C1 segment of cervical spinal cord (tissue), 14 donors: ENCODE measurements at regions not wholly inside any gene's neighbourhood (a gene's known extent, or its start where the extent isn't known, plus 50 kb on each side); places are given as distances from the start of the nearest gene placed in this dataset.

Experiments used
- DNase-seq, 14 donors: peaks; one replicate each; lab custom pipeline; 2025; lab: John Stamatoyannopoulos, UW

DNA sequence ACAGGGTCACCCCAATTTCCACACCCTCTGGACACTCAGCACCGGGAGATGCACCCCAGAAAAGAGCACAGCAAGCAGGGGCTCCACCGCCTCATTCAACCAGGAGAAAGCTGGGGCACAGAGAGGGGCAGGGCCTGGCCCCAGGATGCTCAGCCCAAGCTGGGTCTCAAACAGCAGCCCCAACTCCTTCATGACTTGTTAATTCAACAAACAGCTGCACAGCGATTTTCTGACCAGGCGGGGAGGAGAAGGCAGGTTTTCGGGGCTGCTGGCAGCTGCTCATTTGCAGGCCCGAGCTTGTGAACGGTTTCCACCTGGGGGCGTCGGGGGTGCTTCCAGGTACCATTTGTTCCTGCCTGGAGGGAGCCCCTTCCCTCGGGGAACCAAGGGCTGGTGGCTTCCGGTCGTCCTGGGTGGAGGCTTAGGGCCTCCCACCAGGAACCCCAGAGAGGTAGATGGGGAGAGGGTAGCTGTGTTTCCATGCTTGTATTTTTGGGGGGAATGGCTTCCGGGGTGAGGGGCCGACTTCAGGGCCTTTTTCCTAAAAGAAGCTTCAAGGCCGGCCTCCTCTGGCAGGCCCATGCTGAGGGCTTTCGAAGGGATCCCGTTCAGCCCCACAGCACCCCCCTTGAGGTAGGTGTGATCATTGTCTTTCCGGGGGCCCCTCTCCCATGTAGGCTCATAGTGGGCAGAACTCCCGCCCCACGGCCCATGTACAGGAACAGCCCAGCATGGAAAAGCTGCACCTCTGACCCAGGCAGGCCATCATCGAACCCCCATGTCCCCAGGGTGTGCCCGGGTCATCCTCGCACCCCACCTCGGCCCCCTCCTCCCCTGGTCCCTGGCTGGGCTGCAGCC, 191.6 kb upstream of the GSE1 start:
- DNase-seq: no peak

DNA sequence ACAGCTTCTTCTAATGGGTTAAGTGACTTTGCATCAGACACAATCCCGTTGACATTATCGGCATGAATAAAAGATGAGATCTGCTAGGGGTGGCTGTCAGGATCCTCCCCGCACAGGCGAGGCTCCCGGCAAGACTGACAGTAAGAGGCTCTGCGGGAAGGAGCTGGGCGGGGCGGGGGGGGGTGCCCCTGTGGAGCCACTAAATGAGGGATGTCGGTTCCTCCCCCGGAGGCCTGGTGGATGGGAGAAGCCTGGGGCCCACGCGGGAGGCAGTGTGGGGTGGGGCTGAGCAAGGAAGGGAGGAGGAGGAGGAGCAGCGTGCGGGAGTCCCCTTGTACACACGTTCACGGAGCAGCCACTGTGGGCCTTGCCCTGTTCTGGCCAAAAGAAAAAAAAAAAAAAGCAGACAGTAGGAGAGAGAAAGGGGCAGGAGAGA, 190.9 kb upstream of the GSE1 start:
- DNase-seq: no peak

DNA sequence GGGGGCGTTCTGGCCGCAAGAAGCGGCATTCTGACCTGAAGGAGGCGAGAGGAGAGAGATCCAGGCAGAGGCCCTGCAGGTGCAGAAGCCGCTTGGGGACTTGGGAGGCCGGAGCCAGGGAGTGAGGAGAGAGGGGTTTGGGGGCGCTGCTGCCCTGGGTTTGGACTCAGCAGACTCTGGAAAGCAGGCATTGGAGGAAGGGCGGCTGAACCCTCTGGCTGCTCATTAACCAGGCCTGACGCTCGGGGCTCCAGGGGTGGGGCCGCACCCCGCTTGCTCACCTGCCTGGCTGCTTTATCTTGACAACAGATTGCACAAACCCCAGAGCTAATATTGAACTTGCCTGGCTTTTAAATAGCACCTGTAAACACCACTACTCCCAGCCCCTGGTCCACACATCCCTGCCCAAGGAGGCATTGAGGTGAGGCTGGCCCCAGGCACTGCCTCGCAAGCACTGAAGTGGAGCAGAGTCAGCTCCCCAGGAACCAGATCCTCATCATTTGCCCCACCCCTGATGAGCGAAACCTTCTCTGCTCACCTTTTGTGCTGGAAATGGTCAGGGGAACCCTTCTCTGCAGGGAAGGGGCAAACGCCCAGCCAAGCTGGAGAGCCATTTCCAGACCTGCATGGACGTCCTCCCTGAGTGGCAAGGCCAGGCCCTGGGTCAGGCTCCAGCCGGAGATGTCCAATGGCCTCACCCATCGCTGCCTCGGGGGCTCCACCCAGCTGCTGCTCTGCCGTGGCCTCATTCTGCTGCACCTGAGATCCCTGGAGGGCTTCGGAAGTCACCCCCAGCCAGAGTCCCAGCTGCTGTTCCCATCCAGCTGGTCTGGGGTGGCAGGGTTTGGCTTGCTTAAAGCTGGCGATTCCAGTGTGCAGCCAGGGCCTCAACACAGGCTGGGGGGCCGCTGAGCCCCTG, 190.2 kb upstream of the GSE1 start:
- no peak for DNase-seq

DNA sequence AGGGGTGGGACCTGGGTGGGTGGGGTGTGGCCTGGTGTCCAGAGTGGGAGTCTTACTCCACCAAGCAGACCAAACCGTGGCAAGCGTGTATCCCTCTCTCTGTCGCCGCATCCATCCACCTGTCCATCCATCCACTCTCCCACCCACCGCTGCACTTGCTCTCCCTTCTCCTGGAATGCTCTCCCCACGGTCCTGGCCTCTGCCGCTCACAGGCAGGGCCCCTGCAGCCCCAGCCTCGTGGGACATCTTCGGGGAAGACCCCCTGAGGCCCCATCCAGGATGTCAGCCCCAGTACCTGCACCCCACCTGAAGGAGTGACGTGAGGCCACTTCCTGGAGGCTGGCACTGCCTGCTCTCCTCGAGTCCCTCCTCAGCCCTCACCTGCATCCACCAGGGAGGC, 189.5 kb upstream of the GSE1 start:
- no peak for DNase-seq

DNA sequence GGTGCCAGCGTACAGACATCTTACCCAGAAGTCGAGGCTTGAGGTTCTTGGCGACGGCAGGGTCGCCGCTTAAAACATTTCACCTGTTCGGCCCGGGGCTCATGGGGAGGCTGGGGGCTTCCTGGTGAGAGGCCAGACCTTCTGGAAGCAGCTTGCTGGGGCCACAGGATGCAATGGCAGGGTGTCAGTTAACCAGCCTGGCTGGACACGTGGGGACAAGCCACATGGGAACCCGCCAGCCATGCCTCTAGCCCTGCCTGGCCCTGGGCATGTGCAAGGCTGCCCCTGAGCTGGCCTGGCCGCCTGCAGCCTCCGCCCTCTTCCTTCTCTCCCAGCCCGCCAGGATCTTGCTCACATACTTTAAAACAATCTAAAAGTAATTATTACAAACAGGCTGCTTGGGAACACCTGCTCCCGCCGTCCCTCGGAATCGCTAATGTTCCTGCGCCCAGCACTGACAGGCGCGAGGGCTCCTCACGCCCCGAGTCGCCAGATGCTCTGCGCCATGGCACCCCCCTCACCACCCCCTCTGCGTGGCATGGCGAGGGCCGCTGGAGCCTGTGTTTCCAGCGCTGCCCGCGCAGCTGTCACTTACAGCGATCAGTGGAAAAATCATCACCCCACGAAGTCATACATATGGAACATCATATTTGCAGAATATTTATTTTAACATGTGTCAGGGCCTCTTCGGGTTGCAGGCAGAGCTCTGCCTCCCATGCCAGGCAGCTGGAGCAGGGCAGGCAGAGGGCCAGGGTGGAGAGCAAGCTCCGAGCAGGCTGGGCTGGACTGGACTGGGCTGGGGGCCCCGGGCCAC, 188.7 kb upstream of the GSE1 start:
- DNase-seq: peak in 2 of 14 donors; percentile 33 to 42

DNA sequence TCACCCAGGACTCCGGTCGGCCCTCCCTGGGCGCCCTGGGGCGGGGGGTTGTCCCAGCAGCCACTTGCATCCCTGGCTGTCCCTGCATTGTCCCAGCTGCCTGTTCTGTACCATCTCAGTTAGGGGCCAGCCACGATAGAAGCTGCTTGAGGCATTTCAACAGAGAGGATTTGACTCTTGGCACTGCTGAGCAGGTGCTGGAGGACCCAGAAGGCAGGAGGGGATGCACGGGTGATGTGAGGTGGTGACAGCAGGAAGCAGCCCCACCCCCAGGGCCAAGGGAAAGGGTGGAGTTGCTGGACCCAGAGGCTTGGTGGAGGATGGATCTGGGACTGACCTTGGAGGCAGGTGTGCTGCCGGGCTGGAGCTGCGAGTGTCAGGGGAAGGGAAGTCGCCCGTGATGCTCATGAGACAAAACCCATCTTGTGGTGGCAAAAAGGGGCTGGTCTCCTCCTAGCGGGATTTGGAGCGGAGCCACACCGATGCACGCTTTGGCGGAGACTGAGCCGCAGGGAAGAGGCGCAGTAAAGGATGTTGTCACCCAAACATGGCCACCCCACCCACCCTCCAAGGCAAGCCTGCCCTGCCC, 188.0 kb upstream of the GSE1 start:
- DNase-seq: peak in 1 of 14 donors; percentile 12

DNA sequence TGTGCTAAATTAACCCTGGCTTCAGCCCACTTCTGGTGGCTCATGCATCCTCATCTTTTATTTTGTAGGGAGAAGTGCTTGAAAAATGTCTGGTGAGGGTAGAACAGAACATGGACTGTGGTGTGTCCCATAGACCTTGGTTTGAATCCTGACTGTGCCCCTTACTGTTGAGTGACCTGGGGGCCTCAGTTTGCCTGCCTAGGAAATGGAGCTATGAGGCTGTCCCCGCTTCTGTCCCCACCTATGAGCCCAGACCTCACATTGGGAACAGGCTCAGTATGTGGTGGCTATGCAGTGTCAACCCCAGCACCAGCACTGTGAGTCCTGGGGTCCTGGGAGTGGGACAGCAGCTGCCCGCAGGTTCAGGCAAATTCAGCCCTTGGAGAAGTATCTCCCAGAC, 186.3 kb upstream of the GSE1 start:
- no peak for DNase-seq

DNA sequence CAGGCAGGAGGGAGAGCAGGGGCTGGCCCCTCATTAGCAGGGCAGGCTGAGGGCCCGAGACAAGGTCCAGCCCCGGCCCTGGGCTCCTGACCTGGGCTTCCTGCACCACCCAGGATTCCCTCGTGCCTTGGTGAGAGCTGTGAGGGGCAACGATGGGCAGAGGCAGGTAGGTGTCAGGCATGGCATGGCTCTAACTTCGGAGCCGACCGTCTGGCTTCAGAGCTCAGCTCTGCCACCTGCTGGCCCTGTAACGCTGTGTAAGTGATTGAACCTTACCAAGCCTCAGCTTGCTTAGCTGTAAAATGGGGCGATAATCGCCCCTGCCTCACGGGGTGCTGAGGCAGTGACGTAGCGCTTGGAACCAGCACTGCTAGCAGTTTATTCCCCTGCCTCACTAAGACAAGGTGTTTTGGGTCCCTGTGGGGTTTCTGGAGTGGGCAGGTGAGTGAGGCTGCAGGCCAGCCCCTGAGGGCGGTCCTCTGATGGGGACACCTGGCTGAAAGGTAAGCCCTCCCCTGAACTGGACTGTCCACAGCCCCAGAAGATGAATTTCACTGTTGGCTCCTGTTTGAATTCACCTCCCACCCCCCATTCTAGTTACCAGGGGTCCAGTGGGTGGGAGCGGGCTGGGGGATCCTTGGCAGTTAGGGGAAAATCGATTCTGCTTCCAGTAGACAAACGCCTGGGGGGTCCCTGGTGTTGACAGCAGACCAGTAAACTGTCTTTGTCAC, 184.8 kb upstream of the GSE1 start:
- no peak for DNase-seq

DNA sequence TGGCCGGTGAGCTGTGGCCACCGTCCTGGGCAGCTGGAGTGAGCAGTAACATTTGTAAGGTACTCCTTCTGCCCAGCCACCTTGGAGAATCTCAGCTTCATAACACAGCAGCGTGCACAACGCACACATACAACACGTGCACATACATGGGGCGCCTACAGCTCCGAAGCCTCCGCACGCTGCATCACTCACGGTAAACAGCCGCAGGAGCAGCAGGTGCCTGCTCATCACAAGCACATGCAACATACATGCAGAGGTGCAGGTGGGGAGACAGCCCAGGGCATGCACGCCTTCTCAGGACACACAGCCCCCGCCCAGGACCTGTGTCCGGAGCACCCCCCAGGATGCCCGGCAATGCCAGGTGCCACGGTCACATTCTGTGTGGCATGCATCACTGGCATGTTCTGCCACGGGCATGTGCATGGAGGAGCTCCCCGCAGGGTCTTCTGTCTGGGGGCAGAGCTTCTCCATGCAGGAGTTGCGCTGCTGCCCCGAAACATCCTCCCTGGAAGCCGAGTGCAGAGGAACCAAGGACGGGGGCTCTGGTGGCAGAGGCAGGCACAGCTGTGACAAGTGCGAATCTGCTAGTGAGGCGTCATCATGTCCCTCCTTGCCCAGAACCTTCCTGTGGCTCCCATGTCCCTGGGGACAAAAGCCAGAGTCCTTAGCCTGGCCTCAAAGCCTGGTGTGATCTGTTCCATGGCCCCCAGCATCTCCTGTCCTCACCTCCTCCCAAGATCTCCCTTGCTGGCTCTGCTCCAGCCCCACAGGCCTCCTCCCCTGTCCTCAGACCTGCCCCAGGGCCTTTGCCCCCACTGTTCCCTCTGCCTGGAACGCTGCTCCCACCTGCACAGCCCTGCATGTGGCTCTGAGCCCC, 184.0 kb upstream of the GSE1 start:
- no peak for DNase-seq

DNA sequence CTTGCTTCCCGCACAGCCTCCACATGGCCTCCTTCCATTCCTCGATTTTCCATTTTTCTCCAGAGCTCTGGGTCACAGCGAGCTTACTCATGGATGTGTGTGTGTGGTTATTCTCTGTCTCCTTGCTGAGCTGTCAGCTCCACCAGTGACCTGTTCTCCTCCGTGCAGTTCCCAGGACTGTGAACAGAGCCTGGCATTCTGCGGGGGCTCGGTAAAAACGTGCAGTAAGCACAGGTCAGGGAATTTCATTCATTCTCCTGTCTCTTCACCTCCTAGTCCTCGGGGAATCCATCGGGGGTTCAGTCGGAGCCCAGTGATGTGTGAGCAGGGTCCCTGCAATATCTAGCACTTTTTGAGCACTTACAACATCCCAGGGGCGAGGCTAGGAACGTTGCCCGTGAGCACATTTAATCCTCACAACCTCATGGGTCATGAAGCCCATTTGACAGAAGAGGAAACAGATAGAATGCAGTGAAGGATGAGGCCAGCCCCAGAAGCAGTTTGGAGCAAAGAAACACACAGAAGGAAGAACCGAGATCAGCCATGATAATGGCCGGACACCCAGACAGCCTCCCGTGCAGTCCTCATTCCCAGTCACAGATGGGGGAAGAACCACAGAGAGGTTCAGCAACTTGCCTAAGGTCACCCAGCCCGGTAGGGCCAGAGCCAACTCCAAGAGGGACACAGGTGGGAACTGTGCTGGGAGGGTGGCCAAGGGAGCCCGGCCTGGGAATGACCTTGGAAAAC, 183.2 kb upstream of the GSE1 start:
- DNase-seq: no peak

DNA sequence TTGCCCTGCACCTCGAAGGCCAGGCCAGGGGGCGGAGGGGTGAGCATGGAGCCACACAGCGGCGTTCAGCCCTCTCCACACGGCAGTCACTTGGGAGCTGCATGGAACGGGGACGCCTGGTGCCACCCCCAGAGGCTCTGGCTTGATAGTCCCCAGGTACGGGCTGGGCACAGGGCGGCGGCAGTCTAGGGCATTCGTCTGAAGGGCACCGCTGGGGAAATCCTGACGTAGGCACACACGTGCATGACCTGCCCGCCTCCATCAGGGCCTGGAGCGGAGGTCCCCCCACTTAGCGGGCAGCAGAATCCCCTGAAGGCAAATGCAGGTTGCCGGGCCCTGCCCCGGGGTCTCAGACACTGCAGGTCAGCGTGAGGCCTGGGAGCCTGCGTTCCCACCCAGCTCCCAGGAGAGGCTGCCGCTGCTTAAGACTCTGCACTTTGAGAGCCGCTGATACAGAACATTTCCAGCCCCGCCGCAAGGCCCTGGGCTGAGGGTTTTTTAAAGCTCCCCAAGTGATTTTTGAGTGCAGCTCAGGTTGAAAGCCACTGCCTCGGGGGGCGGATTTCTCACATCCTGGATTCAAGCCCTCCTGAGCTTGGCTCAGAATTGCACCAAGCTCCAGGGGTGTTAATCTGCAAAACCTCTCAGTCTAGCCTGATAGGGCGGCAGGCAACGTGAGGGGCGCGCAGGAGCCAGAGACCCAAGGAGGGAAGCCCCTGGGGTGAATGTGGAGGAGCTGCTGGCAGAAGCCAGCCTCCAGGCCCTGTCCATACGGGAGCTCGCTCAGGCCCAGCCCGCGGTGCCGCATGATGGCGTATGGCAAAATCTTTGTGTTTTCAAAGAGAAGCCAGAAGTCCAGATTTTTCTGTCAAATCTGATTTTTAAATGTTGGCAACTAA, 182.3 kb upstream of the GSE1 start:
- peak in 1 of 14 donors; percentile 28 for DNase-seq

DNA sequence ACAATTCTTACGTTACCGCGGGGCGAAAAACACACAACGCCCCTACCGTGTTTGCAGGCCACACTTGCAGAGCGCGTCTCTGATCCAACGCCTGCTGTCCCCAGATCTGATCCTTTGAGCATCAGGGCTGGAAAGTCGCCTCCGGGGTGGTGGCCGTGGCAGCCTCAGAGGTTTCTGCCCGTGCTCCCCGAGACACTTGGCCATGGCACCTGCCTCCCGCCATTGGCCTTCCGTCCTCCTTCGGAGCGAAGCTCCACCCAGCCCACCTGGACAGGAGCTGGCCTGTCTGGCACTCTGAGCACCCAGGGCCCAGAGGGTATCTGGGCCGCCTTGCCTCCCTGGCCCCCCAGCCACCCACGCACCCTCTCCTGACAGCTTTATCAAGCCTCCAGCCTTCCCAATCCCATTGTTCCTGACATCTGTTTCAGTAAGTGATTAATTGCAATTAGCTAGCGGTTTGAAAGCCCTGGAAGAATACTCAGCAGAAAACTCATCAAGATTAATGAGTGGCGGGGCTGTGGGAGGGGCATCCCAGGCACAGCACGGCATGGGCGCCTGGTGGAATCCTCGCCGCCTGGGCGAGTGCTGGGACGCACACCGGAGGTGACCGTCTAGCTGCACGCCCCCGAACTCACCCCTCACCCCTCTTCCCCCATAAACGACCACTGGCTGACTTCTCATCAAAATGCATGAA, 181.5 kb upstream of the GSE1 start:
- DNase-seq: no peak

DNA sequence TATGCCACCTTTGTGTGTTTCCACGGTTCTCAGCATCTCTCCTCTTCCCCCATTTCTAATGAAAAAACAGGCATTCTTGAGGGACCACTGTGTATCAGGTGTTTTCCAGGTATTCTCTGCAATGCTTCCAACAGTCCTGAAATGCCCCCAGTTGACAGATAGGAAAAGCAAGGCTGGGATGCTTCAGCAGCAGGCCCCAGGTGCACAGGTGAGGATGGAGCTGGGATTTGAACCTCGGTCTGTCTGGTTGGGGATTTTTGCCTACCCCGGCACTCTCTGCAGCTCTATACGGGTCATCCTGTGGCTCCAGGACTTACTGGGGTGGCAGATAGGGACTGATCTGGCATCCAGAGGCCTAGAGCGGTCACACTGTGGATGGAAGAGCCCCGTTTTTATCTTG, 180.5 kb upstream of the GSE1 start:
- no peak for DNase-seq

DNA sequence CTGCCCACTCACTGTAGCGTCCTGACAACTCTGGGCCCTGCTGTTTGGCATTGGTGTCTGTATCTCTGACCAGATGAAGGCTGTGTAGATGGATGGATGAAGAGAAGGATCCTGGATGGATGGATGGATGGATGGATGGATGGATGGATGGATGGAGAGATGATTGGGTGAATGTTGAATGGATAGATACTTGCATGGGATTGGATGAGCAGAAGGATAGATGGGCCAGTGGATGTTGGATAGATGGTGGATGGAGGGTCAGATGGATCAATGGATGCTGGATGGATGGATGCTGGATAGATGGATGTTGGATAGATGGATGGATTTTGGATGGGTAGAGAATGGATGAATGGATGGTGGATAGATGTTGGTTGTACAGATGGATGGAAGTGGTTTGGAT, 179.6 kb upstream of the GSE1 start:
- DNase-seq: no peak

DNA sequence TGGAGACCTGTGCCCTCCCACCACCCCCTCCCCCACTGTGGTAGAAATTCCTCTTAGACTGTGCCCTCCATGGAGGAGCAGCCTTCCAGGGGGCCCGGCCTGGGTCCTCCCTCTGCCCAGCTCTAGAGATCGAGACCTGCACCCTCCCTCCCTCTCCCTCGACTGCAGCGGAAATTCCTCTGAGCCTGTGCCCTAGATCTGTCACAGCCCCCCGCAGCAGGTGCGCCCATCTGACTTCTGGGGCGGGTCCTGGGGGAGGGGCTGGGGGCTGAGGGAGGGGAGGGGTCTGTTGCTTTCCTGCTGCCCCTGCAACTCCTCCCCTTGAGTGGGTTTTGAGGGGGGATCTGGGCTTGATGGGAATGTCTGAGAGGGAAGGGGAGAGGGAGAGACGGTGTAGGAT, 177.8 kb upstream of the GSE1 start:
- DNase-seq: no peak

DNA sequence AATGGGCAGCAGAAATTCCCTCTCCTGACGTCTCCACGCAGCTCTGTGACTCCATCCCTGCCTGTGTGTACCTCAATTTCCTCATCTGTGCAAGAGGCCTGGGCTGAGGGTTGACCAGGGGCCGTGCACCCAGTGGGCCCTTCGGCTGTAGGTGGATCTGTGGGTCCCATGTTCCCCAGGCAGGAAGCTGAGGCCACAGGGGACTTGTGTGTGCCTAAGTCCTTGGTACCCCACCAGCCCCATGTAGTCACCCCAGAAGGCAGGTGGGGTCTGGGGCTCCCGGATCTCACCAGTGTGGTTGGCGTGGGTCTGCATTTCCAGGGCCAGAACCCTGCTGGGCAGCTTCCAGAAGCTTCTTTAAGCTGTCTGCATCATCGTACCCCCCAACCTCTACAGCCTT, 177.4 kb upstream of the GSE1 start:
- DNase-seq: no peak

DNA sequence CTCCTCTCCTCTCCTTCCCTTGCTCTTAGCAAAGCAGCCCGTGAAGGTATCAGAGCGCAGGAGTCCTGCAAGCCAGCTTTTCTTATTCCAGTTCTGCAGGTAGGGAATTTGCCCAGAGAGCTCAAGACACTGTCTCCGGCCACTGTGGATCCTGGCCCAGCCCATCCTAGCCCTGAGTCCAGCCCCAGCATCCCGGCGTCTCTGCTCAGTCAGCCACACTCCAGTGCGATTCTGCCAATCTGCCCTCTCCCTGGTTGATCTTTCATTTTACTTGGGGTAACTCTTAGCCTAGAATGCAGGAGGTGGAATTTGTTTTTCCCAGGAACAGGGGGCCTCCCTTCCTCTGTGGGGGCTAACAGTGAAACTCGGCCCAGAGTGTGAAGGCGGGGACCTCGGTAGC, 176.9 kb upstream of the GSE1 start:
- no peak for DNase-seq
